ENCODE measurements at regions not wholly inside any gene's neighbourhood (a gene's known extent, or its start where the extent isn't known, plus 50 kb on each side); places are given as distances from the start of the nearest gene placed in this dataset.
A peak's percentile ranks its signal among the peaks of the same experiment; 100 is the strongest.

DNA sequence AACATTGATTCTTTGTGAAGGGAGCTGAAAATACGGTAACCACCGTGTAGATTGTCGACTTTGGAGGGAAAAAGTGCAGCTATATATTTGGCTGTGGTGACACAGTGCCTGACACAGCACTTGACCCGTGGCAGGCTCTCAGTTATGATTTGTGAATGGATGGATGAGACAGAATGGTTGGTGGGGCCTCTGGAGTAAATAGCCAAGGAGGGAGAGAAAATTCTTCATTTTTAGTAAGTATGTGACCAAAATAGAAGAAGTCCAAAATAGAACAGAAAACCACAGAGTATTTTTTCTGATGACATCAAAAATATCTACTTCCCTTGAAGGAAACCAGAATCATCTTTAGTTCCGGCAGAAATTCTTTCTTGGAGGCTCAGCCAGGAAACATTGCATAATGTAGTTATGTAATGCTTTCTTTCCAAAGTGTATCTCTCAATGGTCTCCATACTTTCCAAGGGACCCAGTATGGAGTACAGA is 82.0 kb upstream of the WSCD2 start:
- no peak overlapping the region for H3K4me3 ChIP-seq (ENCODE audit: low read depth, low read length)
- DNase-seq (ENCODE audit: low read depth) = peak; percentile 42

GRCh38 chr12:108048686-108049085 is 80.4 kb upstream of the WSCD2 start:
- TF ChIP-seq MYC (IDR thresholded peaks at IDR 0.05; ENCODE audit: low read depth, low read length) (no peak), CTCF (IDR thresholded peaks at IDR 0.05; ENCODE audit: low read depth, low read length) (no peak), POLR2A (IDR thresholded peaks at IDR 0.05; ENCODE audit: extremely low read depth, insufficient read length) (no peak)
- TF ChIP-seq, protein P1, sequence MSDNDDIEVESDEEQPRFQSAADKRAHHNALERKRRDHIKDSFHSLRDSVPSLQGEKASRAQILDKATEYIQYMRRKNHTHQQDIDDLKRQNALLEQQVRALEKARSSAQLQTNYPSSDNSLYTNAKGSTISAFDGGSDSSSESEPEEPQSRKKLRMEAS (IDR thresholded peaks at IDR 0.05; ENCODE audit: low read depth, low read length) = no peak
- no peak overlapping the region for H3K4me3 ChIP-seq (ENCODE audit: low read depth, low read length)
- DNase-seq (ENCODE audit: low read depth) = no peak

More for the DNA sequence above, 82.0 kb upstream of the WSCD2 start:
- TF ChIP-seq, protein P1 (IDR thresholded peaks at IDR 0.05; ENCODE audit: low read depth, low read length) = no peak
- TF ChIP-seq CTCF (IDR thresholded peaks at IDR 0.05; ENCODE audit: low read depth, low read length) = no peak
- no peak for TF ChIP-seq MYC (IDR thresholded peaks at IDR 0.05; ENCODE audit: low read depth, low read length)
- TF ChIP-seq POLR2A (IDR thresholded peaks at IDR 0.05; ENCODE audit: extremely low read depth, insufficient read length) = no peak

GRCh38 chr12:108050696-108051095 is 78.4 kb upstream of the WSCD2 start:
- no peak overlapping the region for H3K4me3 ChIP-seq (ENCODE audit: low read depth, low read length)
- TF ChIP-seq, protein P1 (IDR thresholded peaks at IDR 0.05; ENCODE audit: low read depth, low read length) = no peak
- TF ChIP-seq CTCF (IDR thresholded peaks at IDR 0.05; ENCODE audit: low read depth, low read length) = no peak
- no peak for TF ChIP-seq POLR2A (IDR thresholded peaks at IDR 0.05; ENCODE audit: extremely low read depth, insufficient read length)
- no peak for TF ChIP-seq MYC (IDR thresholded peaks at IDR 0.05; ENCODE audit: low read depth, low read length)
- DNase-seq (ENCODE audit: low read depth) = no peak

DNA sequence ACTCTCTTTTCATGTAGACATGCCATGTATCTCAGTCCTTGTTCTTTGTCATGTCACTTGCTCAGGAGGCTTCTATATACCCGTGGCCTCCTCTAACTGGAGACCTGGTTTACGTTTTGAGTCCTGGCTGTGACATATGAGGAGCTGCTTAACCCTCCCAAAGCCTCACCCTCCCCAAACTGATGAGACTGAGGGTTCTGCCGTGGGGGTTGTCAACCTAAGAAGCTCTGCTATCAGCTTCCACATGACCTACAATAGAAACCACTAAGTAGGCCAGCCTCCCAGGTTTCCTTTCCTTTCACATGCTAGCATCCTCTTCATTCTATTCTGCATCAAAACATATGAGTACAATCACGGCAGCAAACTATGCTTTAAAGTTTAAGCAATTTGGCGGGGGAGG is 76.8 kb upstream of the WSCD2 start:
- no peak for TF ChIP-seq CTCF (IDR thresholded peaks at IDR 0.05; ENCODE audit: low read depth, low read length)
- no peak for TF ChIP-seq MYC (IDR thresholded peaks at IDR 0.05; ENCODE audit: low read depth, low read length)
- TF ChIP-seq, protein P1 (IDR thresholded peaks at IDR 0.05; ENCODE audit: low read depth, low read length) = no peak
- TF ChIP-seq POLR2A (IDR thresholded peaks at IDR 0.05; ENCODE audit: extremely low read depth, insufficient read length) = no peak
- no peak for DNase-seq (ENCODE audit: low read depth)
- H3K4me3 ChIP-seq (ENCODE audit: low read depth, low read length) = no peak overlapping the region

- TF ChIP-seq, protein P1 (IDR thresholded peaks at IDR 0.05; ENCODE audit: low read depth, low read length) = no peak
- TF ChIP-seq CTCF (IDR thresholded peaks at IDR 0.05; ENCODE audit: low read depth, low read length) (no peak), POLR2A (IDR thresholded peaks at IDR 0.05; ENCODE audit: extremely low read depth, insufficient read length) (no peak), MYC (IDR thresholded peaks at IDR 0.05; ENCODE audit: low read depth, low read length) (no peak)
- DNase-seq (ENCODE audit: low read depth) = no peak
- no peak overlapping the region for H3K4me3 ChIP-seq (ENCODE audit: low read depth, low read length)
These were observed 75.6 kb upstream of the WSCD2 start for GRCh38 chr12:108053512-108053911.

Data from NB4 (cell line).